ENCODE measurements at regions not wholly inside any gene's neighbourhood (a gene's known extent, or its start where the extent isn't known, plus 50 kb on each side); places are given as distances from the start of the nearest gene placed in this dataset.

GRCh38 chr9:119588874-119589744, 219.9 kb upstream of the BRINP1 start:
- no peaks in the 10 kb centered on the region for H3K4me1 ChIP-seq (ENCODE audit: control insufficient read depth in 5 of 5, insufficient read depth in 5 of 5, low read length in 5 of 5)
- 71 to 75% methylated on average over 12 of the region's 12 CpGs for WGBS, 2 donors
- ATAC-seq (ENCODE audit: insufficient read depth, low FRiP score) (no peak), DNase-seq (no peak)
- no peak overlapping the region for H3K4me3 ChIP-seq
- H3K27me3 ChIP-seq (ENCODE audit: control insufficient read depth in 3 of 3, insufficient read depth in 3 of 3, low read length in 2 of 3): no peaks in the 10 kb centered on the region
- no peaks in the 10 kb centered on the region for H3K36me3 ChIP-seq (ENCODE audit: control insufficient read depth in 4 of 4, insufficient read depth in 4 of 4, low read length in 4 of 4)
- peaks cover 0 to 2% (median 0%) of the 10 kb centered on the region in 4 donors for H3K9me3 ChIP-seq (ENCODE audit: control insufficient read depth in 4 of 4, insufficient read depth in 3 of 4, low read length in 3 of 4)
- H3K9ac ChIP-seq (ENCODE audit: insufficient read depth in 1 of 2, low read length in 2 of 2): no peak overlapping the region
- no peak for TF ChIP-seq CTCF (IDR thresholded peaks at IDR 0.05; ENCODE audit: control extremely low read depth, extremely low read depth)
- no peak overlapping the region for H3K27ac ChIP-seq (ENCODE audit: low read depth in 1 of 2, low read length in 1 of 2)

- TF ChIP-seq CTCF (IDR thresholded peaks at IDR 0.05; ENCODE audit: control extremely low read depth, extremely low read depth): no peak
- DNase-seq: no peak
- no peaks in the 10 kb centered on the region for H3K4me1 ChIP-seq (ENCODE audit: control insufficient read depth in 5 of 5, insufficient read depth in 5 of 5, low read length in 5 of 5)
- H3K9ac ChIP-seq (ENCODE audit: insufficient read depth in 1 of 2, low read length in 2 of 2): no peak overlapping the region
- no peak overlapping the region for H3K27ac ChIP-seq (ENCODE audit: low read depth in 1 of 2, low read length in 1 of 2)
- ATAC-seq (ENCODE audit: insufficient read depth, low FRiP score): no peak
- 85 to 87% methylated on average over 1 of the region's 1 CpG for WGBS, 2 donors
- no peak overlapping the region for H3K4me3 ChIP-seq
- no peaks in the 10 kb centered on the region for H3K36me3 ChIP-seq (ENCODE audit: control insufficient read depth in 4 of 4, insufficient read depth in 4 of 4, low read length in 4 of 4)
- no peaks in the 10 kb centered on the region for H3K9me3 ChIP-seq (ENCODE audit: control insufficient read depth in 4 of 4, insufficient read depth in 3 of 4, low read length in 3 of 4)
- no peaks in the 10 kb centered on the region for H3K27me3 ChIP-seq (ENCODE audit: control insufficient read depth in 3 of 3, insufficient read depth in 3 of 3, low read length in 2 of 3)
Measured at GRCh38 chr9:119577881-119578280, 208.6 kb upstream of the BRINP1 start.

- peaks cover 0 to 5% (median 0%) of the 10 kb centered on the region in 3 donors for H3K27me3 ChIP-seq (ENCODE audit: control insufficient read depth in 3 of 3, insufficient read depth in 3 of 3, low read length in 2 of 3)
- no peak for TF ChIP-seq CTCF (IDR thresholded peaks at IDR 0.05; ENCODE audit: control extremely low read depth, extremely low read depth)
- no peak for ATAC-seq (ENCODE audit: insufficient read depth, low FRiP score)
- H3K4me3 ChIP-seq: no peak overlapping the region
- no peak overlapping the region for H3K9ac ChIP-seq (ENCODE audit: insufficient read depth in 1 of 2, low read length in 2 of 2)
- H3K36me3 ChIP-seq (ENCODE audit: control insufficient read depth in 4 of 4, insufficient read depth in 4 of 4, low read length in 4 of 4): no peaks in the 10 kb centered on the region
- peaks cover 0 to 7% (median 0%) of the 10 kb centered on the region in 5 donors for H3K4me1 ChIP-seq (ENCODE audit: control insufficient read depth in 5 of 5, insufficient read depth in 5 of 5, low read length in 5 of 5)
- no peak for DNase-seq
- no peak overlapping the region for H3K27ac ChIP-seq (ENCODE audit: low read depth in 1 of 2, low read length in 1 of 2)
- H3K9me3 ChIP-seq (ENCODE audit: control insufficient read depth in 4 of 4, insufficient read depth in 3 of 4, low read length in 3 of 4): peaks cover 0 to 2% (median 0%) of the 10 kb centered on the region in 4 donors
- WGBS, 2 donors: 19 to 31% methylated on average over 5 of the region's 5 CpGs
Measured at GRCh38 chr9:119559986-119560385, 190.8 kb upstream of the BRINP1 start.

All from lung (tissue), 11 donors.